ENCODE measurements at regions not wholly inside any gene's neighbourhood (a gene's known extent, or its start where the extent isn't known, plus 50 kb on each side); places are given as distances from the start of the nearest gene placed in this dataset.

- H3K4me1 ChIP-seq (ENCODE audit: insufficient read depth): no peaks in the 10 kb centered on the region
- no peak overlapping the region for H3K27ac ChIP-seq (ENCODE audit: low read depth)
- H3K9me3 Mint-ChIP-seq: no peaks in the 10 kb centered on the region
- H3K4me1 Mint-ChIP-seq: no peaks in the 10 kb centered on the region
- H3K9me2 ChIP-seq (ENCODE audit: insufficient read depth): no peaks in the 10 kb centered on the region
- 0 out of 2 replicates have a peak overlapping the region, but pooled peaks have one; percentile 44 for H2AFZ ChIP-seq
- no peak overlapping the region for H3K27ac Mint-ChIP-seq
- H3K36me3 Mint-ChIP-seq (ENCODE audit: low read depth): no peaks in the 10 kb centered on the region
- TF ChIP-seq POLR2AphosphoS5 (IDR thresholded peaks at IDR 0.05; ENCODE audit: low read depth): no peak
- TF ChIP-seq, protein P1, sequence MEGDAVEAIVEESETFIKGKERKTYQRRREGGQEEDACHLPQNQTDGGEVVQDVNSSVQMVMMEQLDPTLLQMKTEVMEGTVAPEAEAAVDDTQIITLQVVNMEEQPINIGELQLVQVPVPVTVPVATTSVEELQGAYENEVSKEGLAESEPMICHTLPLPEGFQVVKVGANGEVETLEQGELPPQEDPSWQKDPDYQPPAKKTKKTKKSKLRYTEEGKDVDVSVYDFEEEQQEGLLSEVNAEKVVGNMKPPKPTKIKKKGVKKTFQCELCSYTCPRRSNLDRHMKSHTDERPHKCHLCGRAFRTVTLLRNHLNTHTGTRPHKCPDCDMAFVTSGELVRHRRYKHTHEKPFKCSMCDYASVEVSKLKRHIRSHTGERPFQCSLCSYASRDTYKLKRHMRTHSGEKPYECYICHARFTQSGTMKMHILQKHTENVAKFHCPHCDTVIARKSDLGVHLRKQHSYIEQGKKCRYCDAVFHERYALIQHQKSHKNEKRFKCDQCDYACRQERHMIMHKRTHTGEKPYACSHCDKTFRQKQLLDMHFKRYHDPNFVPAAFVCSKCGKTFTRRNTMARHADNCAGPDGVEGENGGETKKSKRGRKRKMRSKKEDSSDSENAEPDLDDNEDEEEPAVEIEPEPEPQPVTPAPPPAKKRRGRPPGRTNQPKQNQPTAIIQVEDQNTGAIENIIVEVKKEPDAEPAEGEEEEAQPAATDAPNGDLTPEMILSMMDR (conservative IDR thresholded peaks at IDR 0.05; ENCODE audit: low read depth in 2 of 2): peak; percentile 89 to 92
- H3K4me2 ChIP-seq: no peak overlapping the region
- DNase-seq (ENCODE audit: low spot score): peak; percentile 63
- peaks cover 2% of the 10 kb centered on the region for H3K27me3 ChIP-seq (ENCODE audit: insufficient read depth)
- ATAC-seq: no peak
- no peak overlapping the region for H3K4me3 Mint-ChIP-seq
- no peaks in the 10 kb centered on the region for H3F3A ChIP-seq (replicated peaks; ENCODE audit: low read depth)
- H3K27me3 Mint-ChIP-seq (ENCODE audit: insufficient read depth, low read depth, poor library complexity): no peaks in the 10 kb centered on the region
- no peaks in the 10 kb centered on the region for H3K36me3 ChIP-seq (ENCODE audit: insufficient read depth)
- no peaks in the 10 kb centered on the region for H4K20me1 ChIP-seq (replicated peaks; ENCODE audit: insufficient read depth)
- H3K79me2 ChIP-seq (replicated peaks; ENCODE audit: insufficient read depth): no peaks in the 10 kb centered on the region
- H3K4me3 ChIP-seq: no peak overlapping the region
Measured at GRCh38 chr1:240004086-240004749, 87.5 kb upstream of the FMN2 start.

DNA sequence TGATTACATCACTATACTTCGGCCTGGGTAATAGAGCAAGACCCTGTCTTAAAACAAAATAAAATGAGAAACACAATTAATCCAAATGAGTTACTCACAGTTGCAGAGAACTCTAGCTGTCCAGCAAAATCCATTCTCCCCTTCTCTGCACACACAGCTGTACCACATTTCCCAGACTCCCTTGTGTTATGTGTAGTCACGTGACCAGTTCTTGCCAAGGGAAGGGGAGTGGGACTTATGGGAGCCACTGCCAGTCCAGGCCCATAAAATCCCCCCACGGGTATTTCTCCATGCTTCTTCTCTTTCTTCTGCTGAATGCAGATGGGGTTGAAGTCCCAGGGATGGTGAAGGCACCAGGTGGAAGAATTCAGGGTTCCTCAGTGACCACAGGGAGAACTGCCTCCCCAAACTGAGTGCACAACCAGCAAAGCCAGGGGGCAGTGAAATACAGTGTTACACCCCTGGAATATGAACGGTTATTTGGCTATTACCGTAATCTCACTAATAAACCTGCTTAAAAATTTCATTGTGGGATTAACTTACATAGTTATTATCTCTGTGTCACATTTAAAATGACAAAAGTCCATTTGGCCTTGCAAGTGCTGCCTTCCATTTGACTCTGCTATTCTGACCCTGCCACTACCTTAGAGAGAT is 85.6 kb upstream of the FMN2 start:
- H3K9me3 Mint-ChIP-seq: peaks cover 7% of the 10 kb centered on the region
- DNase-seq (ENCODE audit: low spot score) (no peak), ATAC-seq (no peak)
- no peaks in the 10 kb centered on the region for H3K9me2 ChIP-seq (ENCODE audit: insufficient read depth)
- H3K4me3 ChIP-seq: no peak overlapping the region
- no peaks in the 10 kb centered on the region for H3K4me1 ChIP-seq (ENCODE audit: insufficient read depth)
- no peaks in the 10 kb centered on the region for H3F3A ChIP-seq (replicated peaks; ENCODE audit: low read depth)
- no peaks in the 10 kb centered on the region for H4K20me1 ChIP-seq (replicated peaks; ENCODE audit: insufficient read depth)
- H3K36me3 Mint-ChIP-seq (ENCODE audit: low read depth): no peaks in the 10 kb centered on the region
- no peaks in the 10 kb centered on the region for H3K36me3 ChIP-seq (ENCODE audit: insufficient read depth)
- H3K27me3 ChIP-seq (ENCODE audit: insufficient read depth): no peaks in the 10 kb centered on the region
- no peak overlapping the region for H3K4me2 ChIP-seq
- no peak overlapping the region for H3K4me3 Mint-ChIP-seq
- no peaks in the 10 kb centered on the region for H3K79me2 ChIP-seq (replicated peaks; ENCODE audit: insufficient read depth)
- no peak overlapping the region for H3K27ac Mint-ChIP-seq
- no peak overlapping the region; the same call in 1 of the 2 replicates for H2AFZ ChIP-seq
- H3K27ac ChIP-seq (ENCODE audit: low read depth): no peak overlapping the region
- no peaks in the 10 kb centered on the region for H3K27me3 Mint-ChIP-seq (ENCODE audit: insufficient read depth, low read depth, poor library complexity)
- H3K4me1 Mint-ChIP-seq: no peaks in the 10 kb centered on the region
- TF ChIP-seq CREB1 (CRISPR knock-in tag; IDR thresholded peaks at IDR 0.05; ENCODE audit: low read depth) (no peak), ZNF331 (CRISPR knock-in tag; IDR thresholded peaks at IDR 0.05; ENCODE audit: low read depth) (no peak)
- TF ChIP-seq, protein P2, sequence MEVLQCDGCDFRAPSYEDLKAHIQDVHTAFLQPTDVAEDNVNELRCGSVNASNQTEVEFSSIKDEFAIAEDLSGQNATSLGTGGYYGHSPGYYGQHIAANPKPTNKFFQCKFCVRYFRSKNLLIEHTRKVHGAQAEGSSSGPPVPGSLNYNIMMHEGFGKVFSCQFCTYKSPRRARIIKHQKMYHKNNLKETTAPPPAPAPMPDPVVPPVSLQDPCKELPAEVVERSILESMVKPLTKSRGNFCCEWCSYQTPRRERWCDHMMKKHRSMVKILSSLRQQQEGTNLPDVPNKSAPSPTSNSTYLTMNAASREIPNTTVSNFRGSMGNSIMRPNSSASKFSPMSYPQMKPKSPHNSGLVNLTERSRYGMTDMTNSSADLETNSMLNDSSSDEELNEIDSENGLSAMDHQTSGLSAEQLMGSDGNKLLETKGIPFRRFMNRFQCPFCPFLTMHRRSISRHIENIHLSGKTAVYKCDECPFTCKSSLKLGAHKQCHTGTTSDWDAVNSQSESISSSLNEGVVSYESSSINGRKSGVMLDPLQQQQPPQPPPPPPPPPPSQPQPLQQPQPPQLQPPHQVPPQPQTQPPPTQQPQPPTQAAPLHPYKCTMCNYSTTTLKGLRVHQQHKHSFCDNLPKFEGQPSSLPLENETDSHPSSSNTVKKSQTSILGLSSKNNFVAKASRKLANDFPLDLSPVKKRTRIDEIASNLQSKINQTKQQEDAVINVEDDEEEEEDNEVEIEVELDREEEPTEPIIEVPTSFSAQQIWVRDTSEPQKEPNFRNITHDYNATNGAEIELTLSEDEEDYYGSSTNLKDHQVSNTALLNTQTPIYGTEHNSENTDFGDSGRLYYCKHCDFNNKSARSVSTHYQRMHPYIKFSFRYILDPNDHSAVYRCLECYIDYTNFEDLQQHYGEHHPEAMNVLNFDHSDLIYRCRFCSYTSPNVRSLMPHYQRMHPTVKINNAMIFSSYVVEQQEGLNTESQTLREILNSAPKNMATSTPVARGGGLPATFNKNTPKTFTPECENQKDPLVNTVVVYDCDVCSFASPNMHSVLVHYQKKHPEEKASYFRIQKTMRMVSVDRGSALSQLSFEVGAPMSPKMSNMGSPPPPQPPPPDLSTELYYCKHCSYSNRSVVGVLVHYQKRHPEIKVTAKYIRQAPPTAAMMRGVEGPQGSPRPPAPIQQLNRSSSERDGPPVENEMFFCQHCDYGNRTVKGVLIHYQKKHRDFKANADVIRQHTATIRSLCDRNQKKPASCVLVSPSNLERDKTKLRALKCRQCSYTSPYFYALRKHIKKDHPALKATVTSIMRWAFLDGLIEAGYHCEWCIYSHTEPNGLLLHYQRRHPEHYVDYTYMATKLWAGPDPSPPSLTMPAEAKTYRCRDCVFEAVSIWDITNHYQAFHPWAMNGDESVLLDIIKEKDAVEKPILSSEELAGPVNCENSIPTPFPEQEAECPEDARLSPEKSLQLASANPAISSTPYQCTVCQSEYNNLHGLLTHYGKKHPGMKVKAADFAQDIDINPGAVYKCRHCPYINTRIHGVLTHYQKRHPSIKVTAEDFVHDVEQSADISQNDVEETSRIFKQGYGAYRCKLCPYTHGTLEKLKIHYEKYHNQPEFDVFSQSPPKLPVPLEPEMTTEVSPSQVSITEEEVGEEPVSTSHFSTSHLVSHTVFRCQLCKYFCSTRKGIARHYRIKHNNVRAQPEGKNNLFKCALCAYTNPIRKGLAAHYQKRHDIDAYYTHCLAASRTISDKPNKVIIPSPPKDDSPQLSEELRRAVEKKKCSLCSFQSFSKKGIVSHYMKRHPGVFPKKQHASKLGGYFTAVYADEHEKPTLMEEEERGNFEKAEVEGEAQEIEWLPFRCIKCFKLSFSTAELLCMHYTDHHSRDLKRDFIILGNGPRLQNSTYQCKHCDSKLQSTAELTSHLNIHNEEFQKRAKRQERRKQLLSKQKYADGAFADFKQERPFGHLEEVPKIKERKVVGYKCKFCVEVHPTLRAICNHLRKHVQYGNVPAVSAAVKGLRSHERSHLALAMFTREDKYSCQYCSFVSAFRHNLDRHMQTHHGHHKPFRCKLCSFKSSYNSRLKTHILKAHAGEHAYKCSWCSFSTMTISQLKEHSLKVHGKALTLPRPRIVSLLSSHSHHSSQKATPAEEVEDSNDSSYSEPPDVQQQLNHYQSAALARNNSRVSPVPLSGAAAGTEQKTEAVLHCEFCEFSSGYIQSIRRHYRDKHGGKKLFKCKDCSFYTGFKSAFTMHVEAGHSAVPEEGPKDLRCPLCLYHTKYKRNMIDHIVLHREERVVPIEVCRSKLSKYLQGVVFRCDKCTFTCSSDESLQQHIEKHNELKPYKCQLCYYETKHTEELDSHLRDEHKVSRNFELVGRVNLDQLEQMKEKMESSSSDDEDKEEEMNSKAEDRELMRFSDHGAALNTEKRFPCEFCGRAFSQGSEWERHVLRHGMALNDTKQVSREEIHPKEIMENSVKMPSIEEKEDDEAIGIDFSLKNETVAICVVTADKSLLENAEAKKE (CRISPR knock-in tag; IDR thresholded peaks at IDR 0.05): no peak
- TF ChIP-seq, protein P1 (conservative IDR thresholded peaks at IDR 0.05; ENCODE audit: low read depth in 2 of 2): 0 out of 4 replicates have a peak, but pooled peaks of 1 of the 2 experiments have one; percentile 4

Measured in GM23338 (cell line).